BJ (cell line): ENCODE measurements at regions not wholly inside any gene's neighbourhood (a gene's known extent, or its start where the extent isn't known, plus 50 kb on each side); places are given as distances from the start of the nearest gene placed in this dataset.
"Not testable (repeated sequence)": the region's sequence is repeated elsewhere in the genome, so short reads cannot be mapped to it uniquely, and the experiment has no call there.

Source experiments
- CTCF ChIA-PET: fragments of 350-600 bp; formaldehyde crosslinking; extraction: SDS; loops from one replicate; lab custom pipeline; 2021; ENCODE audit warnings: antibody characterized with exemption, inconsistent platforms; lab: Yijun Ruan, JAX
- POLR2A ChIA-PET: fragments of 300-600 bp; sonication (Branson Sonifier 250); formaldehyde crosslinking; extraction: SDS; loops from one replicate; lab custom pipeline; 2021; ENCODE audit warnings: antibody characterized with exemption; lab: Charles Lee
- DNase-seq: peaks from one replicate; pipeline ENCODE4 v3.0.0-alpha.2; 2011; ENCODE audit warnings: low read depth
- H3K27me3 ChIP-seq: 2 replicates; pipeline ENCODE4 v1.6.0; 2011; ENCODE audit warnings: low read length; ENCODE audit not compliant: control insufficient read depth, insufficient read depth
- H3K36me3 ChIP-seq: 2 replicates; pipeline ENCODE4 v1.5.1; 2011; ENCODE audit warnings: low read length; ENCODE audit not compliant: control insufficient read depth, insufficient read depth
- H3K4me3 ChIP-seq: 2 replicates; pipeline ENCODE4 v1.5.1; 2011; ENCODE audit warnings: low read depth, mild to moderate bottlenecking, control low read depth, low read length
- TF ChIP-seq, protein P1 (sequence below): IDR thresholded peaks from 2 replicates; pipeline ENCODE4 v1.5.1; 2011; ENCODE audit warnings: low read depth, mild to moderate bottlenecking, control low read depth, inconsistent platforms, low read length, moderate library complexity; ENCODE audit not compliant: insufficient read depth

DNA sequence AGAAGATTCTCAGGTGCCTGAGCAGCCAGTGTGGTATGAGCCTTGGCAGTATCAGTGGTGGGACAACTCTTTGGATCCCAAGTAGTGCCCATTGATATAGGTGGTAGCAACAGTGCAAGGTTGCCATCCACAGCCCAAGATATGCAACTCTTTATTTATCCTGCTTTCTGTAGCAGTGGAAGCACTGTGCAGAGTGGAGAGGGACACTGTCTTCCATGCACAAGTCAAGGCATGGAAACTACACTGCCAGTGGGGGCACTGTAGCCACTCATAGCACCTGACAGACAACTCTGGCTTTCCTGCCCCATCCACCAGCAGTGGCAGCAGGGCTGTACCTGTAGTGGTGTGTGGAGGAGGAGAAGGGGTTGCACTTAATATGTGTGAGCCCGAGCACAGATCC, 409.6 kb upstream of the TMEFF2 start:
- Histone ChIP-seq H3K36me3 (no peaks in the 10 kb centered on the region), H3K4me3 (no peak overlapping the region), H3K27me3 (no peaks in the 10 kb centered on the region)
- no peak for DNase-seq
- ChIA-PET CTCF (no interaction called here), POLR2A (no interaction called here)
- TF ChIP-seq, protein P1, sequence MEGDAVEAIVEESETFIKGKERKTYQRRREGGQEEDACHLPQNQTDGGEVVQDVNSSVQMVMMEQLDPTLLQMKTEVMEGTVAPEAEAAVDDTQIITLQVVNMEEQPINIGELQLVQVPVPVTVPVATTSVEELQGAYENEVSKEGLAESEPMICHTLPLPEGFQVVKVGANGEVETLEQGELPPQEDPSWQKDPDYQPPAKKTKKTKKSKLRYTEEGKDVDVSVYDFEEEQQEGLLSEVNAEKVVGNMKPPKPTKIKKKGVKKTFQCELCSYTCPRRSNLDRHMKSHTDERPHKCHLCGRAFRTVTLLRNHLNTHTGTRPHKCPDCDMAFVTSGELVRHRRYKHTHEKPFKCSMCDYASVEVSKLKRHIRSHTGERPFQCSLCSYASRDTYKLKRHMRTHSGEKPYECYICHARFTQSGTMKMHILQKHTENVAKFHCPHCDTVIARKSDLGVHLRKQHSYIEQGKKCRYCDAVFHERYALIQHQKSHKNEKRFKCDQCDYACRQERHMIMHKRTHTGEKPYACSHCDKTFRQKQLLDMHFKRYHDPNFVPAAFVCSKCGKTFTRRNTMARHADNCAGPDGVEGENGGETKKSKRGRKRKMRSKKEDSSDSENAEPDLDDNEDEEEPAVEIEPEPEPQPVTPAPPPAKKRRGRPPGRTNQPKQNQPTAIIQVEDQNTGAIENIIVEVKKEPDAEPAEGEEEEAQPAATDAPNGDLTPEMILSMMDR = no peak

DNA sequence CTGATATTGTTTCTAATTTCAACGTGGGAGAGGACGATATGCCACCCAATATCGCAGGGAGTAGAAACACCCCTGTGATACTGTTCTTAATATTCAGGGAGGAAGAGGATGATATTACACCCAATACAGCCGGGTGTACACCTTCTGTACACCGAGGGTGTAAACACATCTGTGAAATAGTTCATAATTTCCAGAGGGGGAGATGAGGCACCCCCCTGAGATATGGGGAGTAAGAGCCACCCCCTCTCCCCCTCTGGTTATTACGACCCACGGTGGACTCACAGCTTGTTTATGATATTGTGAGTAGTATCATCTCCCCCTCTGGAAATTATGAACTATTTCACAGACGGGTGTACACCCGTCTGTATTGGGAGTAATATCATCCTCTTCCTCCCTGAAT, 403.9 kb upstream of the TMEFF2 start:
- POLR2A ChIA-PET, CTCF ChIA-PET, H3K4me3 ChIP-seq, H3K36me3 ChIP-seq, H3K27me3 ChIP-seq, DNase-seq: not testable (repeated sequence)

DNA sequence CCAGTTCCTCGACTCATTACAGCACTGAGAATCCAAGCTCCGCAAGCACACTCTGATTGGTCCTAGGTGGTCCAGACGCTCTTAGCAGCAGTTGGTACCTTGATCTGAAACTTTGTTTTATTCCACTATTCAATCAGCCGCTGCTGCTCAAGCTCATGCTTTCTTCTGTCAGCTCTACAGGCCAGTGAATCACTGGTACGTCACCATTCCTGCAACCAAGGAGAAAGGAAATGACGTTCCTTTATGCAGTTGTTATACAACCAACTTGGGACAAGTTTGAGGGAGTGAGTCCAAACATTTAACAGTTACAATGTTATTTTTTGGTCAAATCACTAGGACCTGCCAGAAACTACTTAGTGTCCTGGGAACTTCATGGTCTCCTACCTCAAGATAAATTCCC, 398.8 kb upstream of the TMEFF2 start:
- no peak overlapping the region for H3K4me3 ChIP-seq
- no peaks in the 10 kb centered on the region for H3K27me3 ChIP-seq
- ChIA-PET CTCF (no interaction called here), POLR2A (no interaction called here)
- no peaks in the 10 kb centered on the region for H3K36me3 ChIP-seq
- DNase-seq = no peak
- TF ChIP-seq, protein P1 = no peak

DNA sequence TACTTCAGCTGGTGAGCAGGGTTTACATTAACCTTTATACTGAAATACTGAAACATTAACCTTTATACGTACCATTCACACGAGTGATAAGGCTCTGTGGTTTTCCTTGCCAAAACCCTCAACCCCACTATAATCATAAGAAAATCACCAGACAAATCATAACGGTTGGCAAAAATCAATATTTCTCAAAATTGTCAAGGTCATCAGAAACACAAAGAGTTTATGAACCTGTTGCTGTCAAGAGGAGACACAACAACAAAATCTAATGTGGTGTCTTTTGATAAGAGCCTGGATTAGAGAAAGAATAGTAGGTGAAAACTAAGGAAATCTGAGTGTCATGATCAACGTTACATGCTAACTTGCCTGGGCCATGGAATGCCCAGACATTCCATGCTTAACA, 396.9 kb upstream of the TMEFF2 start:
- DNase-seq = no peak
- Histone ChIP-seq H3K36me3 (no peaks in the 10 kb centered on the region), H3K4me3 (no peak overlapping the region), H3K27me3 (no peaks in the 10 kb centered on the region)
- ChIA-PET POLR2A (no interaction called here), CTCF (no interaction called here)
- TF ChIP-seq, protein P1 = no peak

DNA sequence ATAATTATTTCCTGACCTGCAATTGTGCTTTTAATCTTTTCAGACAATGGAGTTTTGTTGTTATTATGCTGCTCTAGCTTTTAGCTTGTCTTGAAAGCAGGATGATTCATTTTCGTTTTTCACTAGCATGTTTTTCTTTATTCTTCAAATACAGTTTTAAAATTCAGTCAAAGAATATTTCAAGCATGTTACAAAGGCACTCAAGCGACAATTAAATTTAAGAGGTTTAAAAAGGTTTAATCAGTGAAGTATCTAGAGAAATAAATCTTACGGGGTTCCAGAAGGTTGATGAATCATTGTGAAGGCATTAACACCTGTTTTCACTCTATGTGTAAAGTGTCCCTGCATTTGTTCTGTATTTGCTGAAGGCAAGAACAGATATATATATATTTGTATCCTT, 390.7 kb upstream of the TMEFF2 start:
- H3K27me3 ChIP-seq = no peaks in the 10 kb centered on the region
- no peak for DNase-seq
- H3K4me3 ChIP-seq = no peak overlapping the region
- no peaks in the 10 kb centered on the region for H3K36me3 ChIP-seq
- TF ChIP-seq, protein P1 = no peak
- ChIA-PET CTCF (no interaction called here), POLR2A (no interaction called here)

DNA sequence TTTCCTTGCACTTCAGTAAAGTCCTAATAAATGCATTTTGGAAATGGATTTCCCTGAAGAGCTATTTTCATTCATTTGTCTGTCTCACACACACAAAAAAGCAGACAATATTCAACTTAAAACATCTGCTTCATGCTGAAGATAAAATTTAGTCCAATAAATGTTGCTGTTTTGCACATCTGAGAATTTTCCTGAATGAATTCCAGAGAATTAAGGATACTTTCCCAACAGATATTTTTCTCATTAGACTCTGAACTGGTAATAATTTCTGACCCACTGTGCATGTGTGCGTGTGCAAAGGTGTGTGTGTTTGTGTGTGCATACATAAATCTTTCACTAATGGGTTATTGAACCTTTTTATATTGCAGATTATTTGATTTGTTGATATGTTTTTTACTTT, 390.2 kb upstream of the TMEFF2 start:
- POLR2A ChIA-PET = no interaction called here
- CTCF ChIA-PET = no interaction called here
- no peaks in the 10 kb centered on the region for H3K27me3 ChIP-seq
- TF ChIP-seq, protein P1 = no peak
- no peaks in the 10 kb centered on the region for H3K36me3 ChIP-seq
- no peak overlapping the region for H3K4me3 ChIP-seq
- no peak for DNase-seq
